Effector memory CD4-positive, alpha-beta T cell (primary cell): ENCODE measurements at regions not wholly inside any gene's neighbourhood (a gene's known extent, or its start where the extent isn't known, plus 50 kb on each side); places are given as distances from the start of the nearest gene placed in this dataset.
"Not testable (repeated sequence)": the region's sequence is repeated elsewhere in the genome, so short reads cannot be mapped to it uniquely, and the experiment has no call there.

Experiments
- DNase-seq, 3 donors: peaks; one replicate each; pipeline ENCODE4 v3.0.0-alpha.2; 2020
- H3K27ac ChIP-seq: 2 replicates; pipeline ENCODE4 v1.7.0; 2013; ENCODE audit warnings: mild to moderate bottlenecking, low read length, moderate library complexity; ENCODE audit not compliant: insufficient read depth, poor library complexity, severe bottlenecking
- H3K27me3 ChIP-seq: replicated peaks from 2 replicates; pipeline ENCODE4 v1.7.0; 2013; ENCODE audit warnings: mild to moderate bottlenecking, low read length; ENCODE audit not compliant: insufficient read depth, control insufficient read depth, poor library complexity, severe bottlenecking
- H3K36me3 ChIP-seq: 2 replicates; pipeline ENCODE4 v1.7.0; 2013; ENCODE audit warnings: mild to moderate bottlenecking, low read length, moderate library complexity; ENCODE audit not compliant: control insufficient read depth, insufficient read depth
- H3K4me1 ChIP-seq: 2 replicates; pipeline ENCODE4 v1.7.0; 2013; ENCODE audit warnings: low read length, mild to moderate bottlenecking; ENCODE audit not compliant: control insufficient read depth, insufficient read depth, poor library complexity, severe bottlenecking
- H3K4me3 ChIP-seq: 2 replicates; pipeline ENCODE4 v1.7.0; 2013; ENCODE audit warnings: low read length, low read depth, mild to moderate bottlenecking; ENCODE audit not compliant: insufficient read depth, poor library complexity, severe bottlenecking
- H3K9me3 ChIP-seq: 2 replicates; pipeline ENCODE4 v1.7.0; 2013; ENCODE audit warnings: mild to moderate bottlenecking, low read length, moderate library complexity; ENCODE audit not compliant: control insufficient read depth

DNA sequence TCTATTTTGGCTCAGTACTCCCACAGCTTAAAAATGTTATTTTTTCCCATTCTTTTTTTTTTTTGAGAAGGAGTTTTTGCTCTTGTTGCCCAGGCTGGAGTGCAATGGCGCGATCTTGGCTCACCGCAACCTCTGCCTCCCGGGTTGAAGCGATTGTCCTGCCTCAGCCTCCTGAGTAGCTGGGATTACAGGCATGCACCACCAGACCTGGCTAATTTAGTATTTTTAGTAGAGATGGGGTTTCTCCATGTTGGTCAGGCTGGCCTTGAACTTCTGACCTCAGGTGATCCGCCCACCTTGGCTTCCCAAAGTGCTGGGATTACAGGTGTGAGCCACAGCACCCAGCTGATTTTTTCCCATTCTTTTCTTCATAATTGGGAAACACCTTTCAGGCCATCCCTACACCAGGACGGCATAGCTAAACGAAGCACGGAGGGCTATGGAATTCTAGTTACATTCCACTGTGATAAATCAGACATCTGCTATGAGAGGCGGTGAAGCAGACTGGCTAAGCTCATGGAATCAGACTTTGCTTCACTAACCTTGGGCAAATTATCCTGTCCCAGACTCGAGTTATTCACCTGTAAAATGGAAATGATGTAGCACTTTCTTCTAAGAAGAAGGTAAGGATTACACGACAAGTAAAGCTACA, 68.7 kb upstream of the ZFAND5 start:
- not testable (repeated sequence) for H3K27me3 ChIP-seq, H3K4me1 ChIP-seq, DNase-seq, H3K36me3 ChIP-seq, H3K9me3 ChIP-seq, H3K4me3 ChIP-seq, H3K27ac ChIP-seq

DNA sequence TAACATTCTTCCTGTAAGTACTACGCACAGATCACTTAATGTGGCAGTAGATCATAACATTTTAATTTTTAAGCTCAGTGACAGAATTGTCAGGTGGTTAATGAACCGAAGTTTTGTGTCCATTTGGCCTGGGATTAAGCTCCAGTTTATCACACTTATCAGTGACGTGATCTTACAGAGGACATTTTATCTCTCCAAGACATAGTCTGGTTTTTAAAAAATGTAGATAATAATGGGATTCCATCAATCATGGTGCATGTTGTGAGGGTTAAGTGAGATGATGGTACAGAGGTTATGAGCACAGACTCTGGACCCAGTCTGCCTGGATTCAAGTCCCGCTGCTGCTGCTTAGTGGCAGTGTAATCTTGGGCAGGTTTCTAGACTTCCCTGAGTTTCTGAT, 66.0 kb upstream of the ZFAND5 start:
- Histone ChIP-seq H3K4me3 (no peak overlapping the region), H3K9me3 (no peaks in the 10 kb centered on the region), H3K27ac (no peak overlapping the region), H3K36me3 (no peaks in the 10 kb centered on the region), H3K4me1 (no peaks in the 10 kb centered on the region), H3K27me3 (no peaks in the 10 kb centered on the region)
- DNase-seq, result no peak

DNA sequence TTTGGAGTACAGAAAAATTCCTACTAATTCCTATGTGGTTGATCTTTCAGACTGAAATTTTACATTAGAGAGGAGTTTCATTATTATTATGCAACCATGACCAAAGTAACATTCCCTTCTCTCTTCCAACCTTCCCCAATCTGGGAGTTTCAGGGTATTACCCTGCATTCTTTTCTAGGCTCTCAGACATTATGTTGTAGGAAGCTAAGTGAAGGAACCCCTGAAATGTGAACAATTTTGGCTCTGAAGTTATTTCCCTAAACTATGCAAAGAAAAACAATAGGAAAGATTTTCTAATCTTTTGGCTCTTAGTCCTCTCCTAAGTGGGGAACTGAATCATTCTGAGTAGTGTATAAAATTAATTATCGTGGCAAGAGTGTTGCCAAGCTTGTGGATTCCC, 63.3 kb upstream of the ZFAND5 start:
- H3K4me1 ChIP-seq, result no peaks in the 10 kb centered on the region
- H3K4me3 ChIP-seq, result no peak overlapping the region
- H3K36me3 ChIP-seq, result no peaks in the 10 kb centered on the region
- DNase-seq, result no peak
- H3K27ac ChIP-seq, result no peak overlapping the region
- no peaks in the 10 kb centered on the region for H3K27me3 ChIP-seq
- no peaks in the 10 kb centered on the region for H3K9me3 ChIP-seq

- H3K4me1 ChIP-seq, result no peaks in the 10 kb centered on the region
- H3K9me3 ChIP-seq, result no peaks in the 10 kb centered on the region
- DNase-seq, result no peak
- no peak overlapping the region for H3K4me3 ChIP-seq
- no peaks in the 10 kb centered on the region for H3K36me3 ChIP-seq
- no peak overlapping the region for H3K27ac ChIP-seq
- H3K27me3 ChIP-seq, result no peaks in the 10 kb centered on the region
Observed at GRCh38 chr9:72427801-72428200, 62.8 kb upstream of the ZFAND5 start.

DNA sequence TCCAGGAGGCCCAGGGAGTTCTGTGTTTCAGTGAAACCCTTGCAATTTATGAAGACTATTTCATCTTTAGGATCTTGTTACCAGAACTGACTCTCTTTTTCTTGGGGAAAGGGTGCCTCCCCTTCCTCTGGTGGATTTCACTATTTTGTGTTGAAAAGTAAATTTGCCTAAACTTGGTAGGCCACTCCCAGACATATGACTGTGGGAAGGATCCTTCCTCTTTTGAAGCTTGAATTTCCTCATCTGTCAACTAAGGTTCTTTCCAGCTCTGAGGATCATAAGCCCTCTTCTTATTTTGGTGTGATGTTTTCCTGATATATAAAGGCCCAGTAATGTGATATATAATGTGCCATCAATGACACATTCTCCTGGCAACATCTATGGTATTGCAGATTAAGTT, 59.1 kb upstream of the ZFAND5 start:
- no peaks in the 10 kb centered on the region for H3K4me1 ChIP-seq
- no peaks in the 10 kb centered on the region for H3K36me3 ChIP-seq
- no peak overlapping the region for H3K4me3 ChIP-seq
- H3K9me3 ChIP-seq, result no peaks in the 10 kb centered on the region
- H3K27me3 ChIP-seq, result no peaks in the 10 kb centered on the region
- DNase-seq, result no peak
- H3K27ac ChIP-seq, result no peak overlapping the region

DNA sequence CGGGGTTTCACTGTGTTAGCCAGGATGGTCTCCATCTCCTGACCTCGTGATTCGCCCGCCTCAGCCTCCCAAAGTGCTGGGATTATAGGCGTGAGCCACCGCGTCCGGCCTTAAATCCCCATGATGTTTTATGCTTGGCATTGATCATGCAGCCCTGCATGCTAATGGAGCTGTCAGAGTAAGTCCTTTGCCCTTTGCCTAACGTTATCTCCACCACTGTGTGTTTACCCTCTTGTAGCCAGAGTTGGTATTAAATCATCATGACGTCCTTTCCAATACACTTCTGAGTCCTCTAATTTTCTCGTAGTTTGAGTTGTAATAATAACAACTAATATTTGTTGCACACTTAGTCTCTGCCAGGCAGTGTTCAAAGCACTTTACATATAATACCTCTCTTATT, 57.2 kb upstream of the ZFAND5 start:
- H3K9me3 ChIP-seq, result no peaks in the 10 kb centered on the region
- no peaks in the 10 kb centered on the region for H3K36me3 ChIP-seq
- no peak for DNase-seq
- no peaks in the 10 kb centered on the region for H3K4me1 ChIP-seq
- H3K4me3 ChIP-seq, result no peak overlapping the region
- H3K27me3 ChIP-seq, result no peaks in the 10 kb centered on the region
- H3K27ac ChIP-seq, result no peak overlapping the region

DNA sequence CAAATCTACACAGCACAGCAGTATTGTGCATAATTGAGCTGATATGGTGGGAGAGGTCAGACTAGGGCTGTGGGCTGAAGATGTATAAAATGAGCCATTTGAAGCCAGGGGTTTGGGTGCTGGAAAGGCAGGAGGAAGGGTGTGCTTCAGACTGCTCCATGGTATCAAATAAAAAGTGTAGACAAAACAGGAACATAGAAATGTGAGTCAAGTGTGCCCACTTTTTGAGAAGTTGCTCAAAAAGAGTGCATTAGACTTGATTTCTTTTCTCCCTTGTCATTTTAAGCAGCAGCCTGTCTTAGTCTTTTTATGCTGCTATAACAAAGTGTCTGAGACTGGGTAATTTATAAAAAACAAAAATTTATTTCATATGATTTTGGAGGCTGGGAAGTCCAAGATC, 55.8 kb upstream of the ZFAND5 start:
- no peak overlapping the region for H3K27ac ChIP-seq
- no peak for DNase-seq
- H3K4me1 ChIP-seq, result no peaks in the 10 kb centered on the region
- no peaks in the 10 kb centered on the region for H3K27me3 ChIP-seq
- H3K36me3 ChIP-seq, result no peaks in the 10 kb centered on the region
- no peaks in the 10 kb centered on the region for H3K9me3 ChIP-seq
- no peak overlapping the region for H3K4me3 ChIP-seq

DNA sequence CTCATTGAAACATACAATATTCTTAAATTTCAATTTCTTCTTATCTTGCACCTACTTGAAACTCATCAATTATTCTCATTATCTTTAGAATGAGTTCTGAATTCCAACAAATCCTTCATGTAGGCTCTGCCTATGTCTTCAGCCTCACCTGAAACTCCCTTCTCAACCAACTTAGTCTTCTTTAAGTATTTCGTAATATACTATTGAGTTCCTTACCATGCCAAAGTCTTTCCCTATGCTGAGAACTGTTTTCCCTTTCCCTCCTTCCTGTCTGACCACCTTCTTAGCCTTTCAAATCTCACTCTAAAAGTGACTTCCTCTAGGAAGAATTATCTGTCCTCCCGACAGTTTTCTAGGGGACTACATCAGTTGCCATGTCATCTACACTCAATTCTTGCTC, 50.9 kb upstream of the ZFAND5 start:
- H3K27ac ChIP-seq, result no peak overlapping the region
- H3K9me3 ChIP-seq, result no peaks in the 10 kb centered on the region
- DNase-seq, result no peak
- no peaks in the 10 kb centered on the region for H3K36me3 ChIP-seq
- no peaks in the 10 kb centered on the region for H3K4me1 ChIP-seq
- no peaks in the 10 kb centered on the region for H3K27me3 ChIP-seq
- no peak overlapping the region for H3K4me3 ChIP-seq

DNA sequence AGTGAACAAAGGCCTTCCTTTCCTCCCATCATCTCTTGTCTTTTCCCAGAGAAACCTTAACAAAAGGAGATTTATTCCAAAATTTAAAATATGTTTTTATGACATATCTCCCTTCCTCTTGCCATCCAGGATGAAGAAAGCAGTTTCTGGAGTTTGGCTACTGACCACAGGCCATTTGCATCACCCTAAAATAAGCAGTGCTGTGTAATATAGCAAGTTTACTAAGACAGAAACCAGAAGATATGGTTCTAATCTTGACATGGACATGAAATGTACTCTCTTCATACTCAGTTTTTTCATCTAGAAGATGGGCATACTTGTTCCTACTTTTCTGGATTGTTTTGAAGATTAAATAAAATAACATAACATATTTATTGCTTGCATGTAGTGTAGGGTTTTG, 50.2 kb upstream of the ZFAND5 start:
- no peaks in the 10 kb centered on the region for H3K27me3 ChIP-seq
- H3K4me3 ChIP-seq, result no peak overlapping the region
- H3K27ac ChIP-seq, result no peak overlapping the region
- H3K36me3 ChIP-seq, result no peaks in the 10 kb centered on the region
- no peaks in the 10 kb centered on the region for H3K9me3 ChIP-seq
- DNase-seq, result no peak
- no peaks in the 10 kb centered on the region for H3K4me1 ChIP-seq
